B cell (primary cell): ENCODE measurements at regions not wholly inside any gene's neighbourhood (a gene's known extent, or its start where the extent isn't known, plus 50 kb on each side); places are given as distances from the start of the nearest gene placed in this dataset.

Experiments used
- ATAC-seq: fragments of 200-7000 bp; cut with Tn5 transposase; one replicate; pipeline ENCODE4 v1.10.0; 2021; ENCODE audit warnings: low read depth, mild to moderate bottlenecking, moderate number of reproducible peaks, moderate library complexity
- CTCF ChIA-PET: fragments of 350-600 bp; sonication (Branson Sonifier 250); formaldehyde crosslinking; loops from one replicate; lab custom pipeline; 2021; ENCODE audit warnings: antibody characterized with exemption, inconsistent platforms; lab: Charles Lee
- POLR2A ChIA-PET: fragments of 350-600 bp; sonication (Branson Sonifier 250); formaldehyde crosslinking; loops from one replicate; lab custom pipeline; 2021; ENCODE audit warnings: antibody characterized with exemption; lab: Charles Lee
- DNase-seq: peaks from one replicate; pipeline ENCODE4 v3.0.0; 2013
- H2AFZ ChIP-seq: 2 replicates; pipeline ENCODE4 v1.6.1; 2012; ENCODE audit warnings: mild to moderate bottlenecking, low read depth, low read length; ENCODE audit not compliant: insufficient read depth, poor library complexity, severe bottlenecking
- H3K27ac ChIP-seq, 2 donors: 1 replicate in 1 of 2; 2 replicates in 1 of 2; pipeline ENCODE4 v1.5.1; 2012 to 2013; ENCODE audit warnings: low read length in 2 of 2, mild to moderate bottlenecking in 2 of 2, moderate library complexity in 1 of 2
- H3K27me3 ChIP-seq, 4 experiments: fragments of 200-600 bp in 1 of 4; sonication (generic) in 1 of 4; replicated peaks in 1 of 4; 1 replicate in 2 of 4; 2 replicates in 2 of 4; pipeline versions ENCODE4 v1.6.1 to v1.7.0; 2013 to 2016; ENCODE audit warnings: low read length in 3 of 4, mild to moderate bottlenecking in 2 of 4, mixed read lengths in 1 of 4, moderate library complexity in 1 of 4; ENCODE audit not compliant: insufficient read depth in 4 of 4, control insufficient read depth in 3 of 4; ENCODE audit errors: control extremely low read depth in 1 of 4
- H3K36me3 ChIP-seq, 2 experiments: replicated peaks in 1 of 2; 1 replicate in 1 of 2; 2 replicates in 1 of 2; pipeline versions ENCODE4 v1.6.1 to v1.7.1; 2013; ENCODE audit warnings: low read length in 1 of 2; ENCODE audit not compliant: insufficient read depth in 2 of 2, control insufficient read depth in 1 of 2; ENCODE audit errors: control extremely low read depth in 1 of 2, extremely low read depth in 1 of 2
- H3K4me1 ChIP-seq, 2 donors: fragments of 200-600 bp in 1 of 2; sonication (generic) in 1 of 2; 1 replicate in 1 of 2; 2 replicates in 1 of 2; pipeline versions ENCODE4 v1.5.1 to v1.6.1; 2013 to 2017; ENCODE audit warnings: low read length in 2 of 2; ENCODE audit not compliant: control insufficient read depth in 2 of 2, insufficient read depth in 2 of 2
- H3K4me2 ChIP-seq: replicated peaks from 2 replicates; pipeline ENCODE3; 2012; ENCODE audit warnings: mild to moderate bottlenecking, low read depth, low read length; ENCODE audit not compliant: poor library complexity, severe bottlenecking
- H3K4me3 ChIP-seq, 5 experiments: fragments of 200-600 bp in 1 of 5; sonication (generic) in 1 of 5; 1 replicate in 3 of 5; 2 replicates in 2 of 5; pipeline versions ENCODE4 v1.5.1 to v1.7.0; 2011 to 2016; ENCODE audit warnings: low read length in 4 of 5, mild to moderate bottlenecking in 4 of 5, low read depth in 2 of 5, control low read depth in 1 of 5, moderate library complexity in 1 of 5; ENCODE audit not compliant: insufficient read depth in 1 of 5; ENCODE audit errors: control extremely low read depth in 1 of 5, extremely low read depth in 1 of 5
- H3K79me2 ChIP-seq: fragments of 200-600 bp; sonication (generic); one replicate; pipeline ENCODE4 v1.6.0; 2016; ENCODE audit warnings: low read length; ENCODE audit not compliant: control insufficient read depth, insufficient read depth
- H3K9ac ChIP-seq: fragments of 200-600 bp; sonication (generic); 2 replicates; pipeline ENCODE4 v1.6.1; 2017; ENCODE audit warnings: mild to moderate bottlenecking, low read length, moderate library complexity
- H3K9me3 ChIP-seq, 3 donors: one replicate each; pipeline versions ENCODE4 v1.6.1 to v1.7.1; 2013; ENCODE audit warnings: low read length in 2 of 3; ENCODE audit not compliant: control insufficient read depth in 2 of 3, insufficient read depth in 1 of 3; ENCODE audit errors: control extremely low read depth in 1 of 3
- H4K20me1 ChIP-seq: 2 replicates; pipeline ENCODE4 v1.6.0; 2012; ENCODE audit warnings: mild to moderate bottlenecking, low read length; ENCODE audit not compliant: insufficient read depth, control insufficient read depth, poor library complexity, severe bottlenecking
- H3K27ac Mint-ChIP-seq: one replicate; pipeline ENCODE4 v1.8.0; 2021; ENCODE audit warnings: mixed read lengths
- H3K27me3 Mint-ChIP-seq: one replicate; pipeline ENCODE4 v1.8.0; 2021; ENCODE audit warnings: mixed read lengths
- H3K4me1 Mint-ChIP-seq: one replicate; pipeline ENCODE4 v1.8.0; 2021; ENCODE audit warnings: mixed read lengths
- H3K4me3 Mint-ChIP-seq: one replicate; pipeline ENCODE4 v1.8.0; 2021; ENCODE audit warnings: mixed read lengths
- H3K9me3 Mint-ChIP-seq: one replicate; pipeline ENCODE4 v1.8.0; 2022; ENCODE audit warnings: mixed read lengths; ENCODE audit not compliant: insufficient read depth
- CTCF ChIP-seq: fragments of 200-600 bp; IDR thresholded peaks from one replicate; pipeline ENCODE4 v1.8.0; 2022; ENCODE audit warnings: antibody characterized with exemption, mild to moderate bottlenecking
- EZH2 ChIP-seq: IDR thresholded peaks from 2 replicates; pipeline ENCODE4 v1.6.1; 2012; ENCODE audit warnings: borderline replicate concordance, low read depth, mild to moderate bottlenecking, moderate library complexity, low read length; ENCODE audit not compliant: insufficient read depth, poor library complexity, severe bottlenecking
- WGBS: methylation state at CpG from one replicate; pipeline ENCODE4 v1.1.5; 2013; ENCODE audit warnings: missing lambda C conversion rate; ENCODE audit not compliant: insufficient coverage; 5-methylcytosine and 5-hydroxymethylcytosine counted together
- intact Hi-C: fragments of 100-400 bp; cut with micrococcal nuclease; formaldehyde crosslinking; loops from one replicate; pipeline ENCODE4 v1.10.0; 2022

GRCh38 chr2:22350621-22351020, 1034.4 kb upstream of the KLHL29 start:
- POLR2A ChIA-PET: no interaction called here
- DNase-seq (no peak), ATAC-seq (no peak)
- Mint-ChIP-seq H3K27me3 (no peaks in the 10 kb centered on the region), H3K4me3 (no peak overlapping the region), H3K4me1 (no peaks in the 10 kb centered on the region), H3K9me3 (no peaks in the 10 kb centered on the region), H3K27ac (no peak overlapping the region)
- H3K9me3 ChIP-seq: no peaks in the 10 kb centered on the region
- no peaks in the 10 kb centered on the region for H3K27me3 ChIP-seq
- no peak overlapping the region for H3K4me3 ChIP-seq
- no peaks in the 10 kb centered on the region for H3K4me1 ChIP-seq
- intact Hi-C loops: no loop called here
- no peak overlapping the region for H3K4me2 ChIP-seq
- WGBS: 89% methylated on average over 7 of the region's 7 CpGs
- no peak overlapping the region for H3K9ac ChIP-seq
- TF ChIP-seq CTCF (no peak), EZH2 (no peak)
- no peak overlapping the region for H2AFZ ChIP-seq
- H3K36me3 ChIP-seq: no peaks in the 10 kb centered on the region
- H3K27ac ChIP-seq: no peak overlapping the region
- H3K79me2 ChIP-seq: no peaks in the 10 kb centered on the region
- CTCF ChIA-PET: no interaction called here
- no peaks in the 10 kb centered on the region for H4K20me1 ChIP-seq

- Histone ChIP-seq H3K9ac (no peak overlapping the region), H3K4me2 (no peak overlapping the region), H3K27me3 (no peaks in the 10 kb centered on the region), H3K4me3 (no peak overlapping the region), H2AFZ (no peak overlapping the region), H3K9me3 (no peaks in the 10 kb centered on the region), H3K79me2 (no peaks in the 10 kb centered on the region), H4K20me1 (no peaks in the 10 kb centered on the region), H3K36me3 (no peaks in the 10 kb centered on the region), H3K27ac (no peak overlapping the region), H3K4me1 (no peaks in the 10 kb centered on the region)
- Mint-ChIP-seq H3K4me1 (no peaks in the 10 kb centered on the region), H3K27me3 (no peaks in the 10 kb centered on the region), H3K27ac (no peak overlapping the region), H3K9me3 (no peaks in the 10 kb centered on the region), H3K4me3 (no peak overlapping the region)
- 42% methylated on average over 2 of the region's 4 CpGs for WGBS
- no peak for TF ChIP-seq EZH2
- peak; percentile 90 for TF ChIP-seq CTCF
- ATAC-seq: peak; percentile 31
- DNase-seq: peak; percentile 31
- CTCF ChIA-PET: interaction anchor here (0.9 to 2.6 kb wide), 8 partner anchors 9 to 26 kb away, joined by 3 to 10 read pairs (median 4); no protein-coding TSS in a partner anchor
- POLR2A ChIA-PET: no interaction called here
- intact Hi-C loops: no loop called here
Observed at GRCh38 chr2:22355816-22356433, 1029.1 kb upstream of the KLHL29 start.
